HepG2 (cell line): ENCODE measurements at regions not wholly inside any gene's neighbourhood (a gene's known extent, or its start where the extent isn't known, plus 50 kb on each side); places are given as distances from the start of the nearest gene placed in this dataset.

Experiments used
- EHMT2 ChIP-seq: fragments of 200-600 bp; sonication (generic); IDR thresholded peaks from 2 replicates; pipeline ENCODE4 v1.7.0; 2017; ENCODE audit warnings: antibody characterized with exemption, low read depth, low read length, borderline replicate concordance
- FIP1L1 ChIP-seq: fragments of 200-400 bp; formaldehyde crosslinking; IDR thresholded peaks from 2 replicates; pipeline ENCODE4 v1.6.1; 2018; ENCODE audit warnings: low read depth, mild to moderate bottlenecking, low read length, moderate library complexity, borderline replicate concordance; ENCODE audit not compliant: insufficient read depth
- MAX ChIP-seq: IDR thresholded peaks from 2 replicates; pipeline ENCODE4 v1.6.1; 2012; ENCODE audit warnings: inconsistent platforms
- PAF1 ChIP-seq: IDR thresholded peaks from 2 replicates; pipeline ENCODE4 v1.6.1; 2016; ENCODE audit warnings: missing genetic modification reagents, missing compliant biosample characterization
- PHB2 ChIP-seq: fragments of 450-650 bp; IDR thresholded peaks from 2 replicates; pipeline ENCODE4 v1.6.1; 2018; ENCODE audit not compliant: partially characterized antibody
- RFX5 ChIP-seq: IDR thresholded peaks from 2 replicates; pipeline ENCODE4 v1.6.1; 2011; ENCODE audit warnings: low read depth, low read length, improper control_type of control experiment
- SIX4 ChIP-seq: sonication (generic); formaldehyde crosslinking; IDR thresholded peaks from 2 replicates; pipeline ENCODE4 v1.4.0; 2020; ENCODE audit warnings: missing genetic modification reagents
- SPEN ChIP-seq: sonication (generic); formaldehyde crosslinking; IDR thresholded peaks from 2 replicates; pipeline ENCODE4 v1.5.1; 2020; ENCODE audit warnings: low read depth, mild to moderate bottlenecking, missing genetic modification reagents
- SRSF1 ChIP-seq: fragments of 200-400 bp; formaldehyde crosslinking; optimal IDR thresholded peaks from 2 replicates; pipeline ENCODE3; 2017; ENCODE audit warnings: mild to moderate bottlenecking, low read depth, low read length, moderate library complexity
- STAT5B ChIP-seq: sonication (generic); formaldehyde crosslinking; IDR thresholded peaks from 2 replicates; pipeline ENCODE4 v1.4.0; 2020; ENCODE audit warnings: missing genetic modification reagents
- TCF7L2 ChIP-seq: IDR thresholded peaks from 2 replicates; pipeline ENCODE4 v1.6.1; 2011; ENCODE audit warnings: mild to moderate bottlenecking, low read depth, low read length, moderate library complexity
- THRA ChIP-seq: sonication (generic); formaldehyde crosslinking; IDR thresholded peaks from 2 replicates; pipeline ENCODE4 v1.4.0; 2020; ENCODE audit warnings: missing genetic modification reagents, borderline replicate concordance
- TRAFD1 ChIP-seq: sonication (generic); formaldehyde crosslinking; IDR thresholded peaks from 2 replicates; pipeline ENCODE4 v1.5.1; 2020; ENCODE audit warnings: missing genetic modification reagents, mild to moderate bottlenecking, borderline replicate concordance
- U2AF1 ChIP-seq: fragments of 200-400 bp; formaldehyde crosslinking; optimal IDR thresholded peaks from 2 replicates; pipeline ENCODE3; 2017; ENCODE audit warnings: mild to moderate bottlenecking, low read depth, low read length
- ZNF138 ChIP-seq: sonication (generic); formaldehyde crosslinking; IDR thresholded peaks from 2 replicates; pipeline ENCODE4 v1.5.0; 2020; ENCODE audit warnings: mild to moderate bottlenecking, low read depth, missing genetic modification reagents
- ZNF598 ChIP-seq: sonication (generic); formaldehyde crosslinking; IDR thresholded peaks from 2 replicates; pipeline ENCODE4 v1.5.1; 2020; ENCODE audit warnings: mild to moderate bottlenecking, missing genetic modification reagents, borderline replicate concordance
- ZNF614 ChIP-seq: IDR thresholded peaks from 2 replicates; pipeline ENCODE4 v1.6.1; 2018; ENCODE audit warnings: missing biosample characterization, missing genetic modification reagents, inconsistent platforms, borderline replicate concordance
- TF ChIP-seq, protein P1 (sequence below): sonication (generic); formaldehyde crosslinking; IDR thresholded peaks from 2 replicates; pipeline ENCODE4 v1.8.0; 2022; ENCODE audit warnings: mild to moderate bottlenecking, missing genetic modification reagents, borderline replicate concordance
- TF ChIP-seq, protein P2 (sequence below): IDR thresholded peaks from 2 replicates; pipeline ENCODE4 v1.6.1; 2016; ENCODE audit warnings: low read depth, missing genetic modification reagents, missing compliant biosample characterization

GRCh38 chr6:125507987-125508655, 206.4 kb upstream of the HDDC2 start (continued):
- TF ChIP-seq ZNF138: no peak
- TF ChIP-seq STAT5B: no peak
- no peak for TF ChIP-seq PAF1
- no peak for TF ChIP-seq SRSF1
- no peak for TF ChIP-seq PHB2
- TF ChIP-seq, protein P1, sequence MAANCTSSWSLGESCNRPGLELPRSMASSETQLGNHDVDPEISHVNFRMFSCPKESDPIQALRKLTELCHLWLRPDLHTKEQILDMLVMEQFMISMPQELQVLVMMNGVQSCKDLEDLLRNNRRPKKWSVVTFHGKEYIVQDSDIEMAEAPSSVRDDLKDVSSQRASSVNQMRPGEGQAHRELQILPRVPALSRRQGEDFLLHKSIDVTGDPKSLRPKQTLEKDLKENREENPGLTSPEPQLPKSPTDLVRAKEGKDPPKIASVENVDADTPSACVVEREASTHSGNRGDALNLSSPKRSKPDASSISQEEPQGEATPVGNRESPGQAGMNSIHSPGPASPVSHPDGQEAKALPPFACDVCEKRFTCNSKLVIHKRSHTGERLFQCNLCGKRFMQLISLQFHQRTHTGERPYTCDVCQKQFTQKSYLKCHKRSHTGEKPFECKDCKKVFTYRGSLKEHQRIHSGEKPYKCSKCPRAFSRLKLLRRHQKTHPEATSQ: no peak
- TF ChIP-seq TCF7L2: no peak
- no peak for TF ChIP-seq TRAFD1
- no peak; the same call in 1 of the 2 replicates for TF ChIP-seq MAX
- no peak for TF ChIP-seq SIX4 (CRISPR knock-in tag)
- TF ChIP-seq ZNF614 (CRISPR knock-in tag): 0 out of 2 replicates have a peak, but pooled peaks have one; percentile 30
- no peak for TF ChIP-seq FIP1L1
- TF ChIP-seq EHMT2: 0 out of 2 replicates have a peak, but pooled peaks have one; percentile 21
- TF ChIP-seq ZNF598 (CRISPR knock-in tag): no peak
- TF ChIP-seq THRA: no peak
- no peak for TF ChIP-seq RFX5
- no peak for TF ChIP-seq U2AF1
- TF ChIP-seq, protein P2, sequence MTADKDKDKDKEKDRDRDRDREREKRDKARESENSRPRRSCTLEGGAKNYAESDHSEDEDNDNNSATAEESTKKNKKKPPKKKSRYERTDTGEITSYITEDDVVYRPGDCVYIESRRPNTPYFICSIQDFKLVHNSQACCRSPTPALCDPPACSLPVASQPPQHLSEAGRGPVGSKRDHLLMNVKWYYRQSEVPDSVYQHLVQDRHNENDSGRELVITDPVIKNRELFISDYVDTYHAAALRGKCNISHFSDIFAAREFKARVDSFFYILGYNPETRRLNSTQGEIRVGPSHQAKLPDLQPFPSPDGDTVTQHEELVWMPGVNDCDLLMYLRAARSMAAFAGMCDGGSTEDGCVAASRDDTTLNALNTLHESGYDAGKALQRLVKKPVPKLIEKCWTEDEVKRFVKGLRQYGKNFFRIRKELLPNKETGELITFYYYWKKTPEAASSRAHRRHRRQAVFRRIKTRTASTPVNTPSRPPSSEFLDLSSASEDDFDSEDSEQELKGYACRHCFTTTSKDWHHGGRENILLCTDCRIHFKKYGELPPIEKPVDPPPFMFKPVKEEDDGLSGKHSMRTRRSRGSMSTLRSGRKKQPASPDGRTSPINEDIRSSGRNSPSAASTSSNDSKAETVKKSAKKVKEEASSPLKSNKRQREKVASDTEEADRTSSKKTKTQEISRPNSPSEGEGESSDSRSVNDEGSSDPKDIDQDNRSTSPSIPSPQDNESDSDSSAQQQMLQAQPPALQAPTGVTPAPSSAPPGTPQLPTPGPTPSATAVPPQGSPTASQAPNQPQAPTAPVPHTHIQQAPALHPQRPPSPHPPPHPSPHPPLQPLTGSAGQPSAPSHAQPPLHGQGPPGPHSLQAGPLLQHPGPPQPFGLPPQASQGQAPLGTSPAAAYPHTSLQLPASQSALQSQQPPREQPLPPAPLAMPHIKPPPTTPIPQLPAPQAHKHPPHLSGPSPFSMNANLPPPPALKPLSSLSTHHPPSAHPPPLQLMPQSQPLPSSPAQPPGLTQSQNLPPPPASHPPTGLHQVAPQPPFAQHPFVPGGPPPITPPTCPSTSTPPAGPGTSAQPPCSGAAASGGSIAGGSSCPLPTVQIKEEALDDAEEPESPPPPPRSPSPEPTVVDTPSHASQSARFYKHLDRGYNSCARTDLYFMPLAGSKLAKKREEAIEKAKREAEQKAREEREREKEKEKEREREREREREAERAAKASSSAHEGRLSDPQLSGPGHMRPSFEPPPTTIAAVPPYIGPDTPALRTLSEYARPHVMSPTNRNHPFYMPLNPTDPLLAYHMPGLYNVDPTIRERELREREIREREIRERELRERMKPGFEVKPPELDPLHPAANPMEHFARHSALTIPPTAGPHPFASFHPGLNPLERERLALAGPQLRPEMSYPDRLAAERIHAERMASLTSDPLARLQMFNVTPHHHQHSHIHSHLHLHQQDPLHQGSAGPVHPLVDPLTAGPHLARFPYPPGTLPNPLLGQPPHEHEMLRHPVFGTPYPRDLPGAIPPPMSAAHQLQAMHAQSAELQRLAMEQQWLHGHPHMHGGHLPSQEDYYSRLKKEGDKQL: peak; percentile 59; the same call in 1 of the 2 replicates
- no peak for TF ChIP-seq SPEN (CRISPR knock-in tag)
